GM12801 (cell line): ENCODE measurements at regions not wholly inside any gene's neighbourhood (a gene's known extent, or its start where the extent isn't known, plus 50 kb on each side); places are given as distances from the start of the nearest gene placed in this dataset.

ENCODE experiments used
- CTCF ChIP-seq: IDR thresholded peaks from one replicate; pipeline ENCODE4 v1.5.1; 2011; ENCODE audit warnings: control low read depth; ENCODE audit not compliant: insufficient read length; ENCODE audit errors: extremely low read depth

GRCh38 chr9:28720746-28721145 lies 1147.5 kb upstream of the C9orf72 start:
- no peak for TF ChIP-seq CTCF

DNA sequence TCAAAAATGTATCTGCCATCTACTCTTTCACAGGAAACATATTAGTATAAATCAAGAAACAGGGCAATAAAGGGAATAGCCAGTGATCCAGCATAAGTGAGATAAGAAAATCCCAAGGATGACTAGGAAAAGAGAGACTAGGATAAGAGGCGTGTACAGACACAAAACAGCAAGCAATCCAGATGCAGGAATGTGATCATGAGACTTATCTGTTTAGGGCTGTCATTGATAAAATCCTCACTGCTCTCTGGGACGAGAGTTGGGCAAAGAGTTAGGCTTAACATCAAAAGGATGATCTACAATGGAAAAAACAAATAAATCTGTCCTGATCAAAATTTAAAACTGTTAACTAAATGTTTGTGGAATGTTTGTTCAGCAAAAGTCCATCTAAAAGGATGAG lies 1156.8 kb upstream of the C9orf72 start:
- no peak for TF ChIP-seq CTCF

DNA sequence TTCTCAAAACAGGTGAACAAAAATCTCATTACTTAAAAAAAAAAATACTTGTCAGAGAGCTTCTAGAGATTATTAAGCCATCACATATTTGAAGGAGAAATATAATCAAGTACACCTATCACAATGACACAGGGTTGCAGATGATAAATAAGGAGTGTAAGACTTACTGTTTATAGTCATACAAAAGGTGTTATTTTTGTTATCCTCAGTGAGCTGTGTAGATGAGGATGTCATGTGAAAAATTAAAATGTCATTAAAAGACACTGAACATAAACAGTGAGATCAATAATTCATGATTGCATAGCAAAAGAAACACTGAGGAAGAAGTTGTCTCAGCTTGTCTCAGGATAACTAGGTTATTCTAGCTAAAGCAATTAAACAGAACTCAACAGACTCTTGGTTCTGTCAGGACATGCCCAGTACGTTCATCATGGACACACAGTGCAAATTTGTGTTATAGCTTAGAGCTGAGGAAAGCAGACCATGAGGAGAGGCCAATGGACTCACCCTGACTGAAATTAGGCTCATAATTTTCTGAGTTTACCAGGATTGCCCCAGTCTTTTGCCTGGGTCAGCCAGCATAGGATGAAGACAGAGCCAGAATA lies 1162.6 kb upstream of the C9orf72 start:
- TF ChIP-seq CTCF: no peak

DNA sequence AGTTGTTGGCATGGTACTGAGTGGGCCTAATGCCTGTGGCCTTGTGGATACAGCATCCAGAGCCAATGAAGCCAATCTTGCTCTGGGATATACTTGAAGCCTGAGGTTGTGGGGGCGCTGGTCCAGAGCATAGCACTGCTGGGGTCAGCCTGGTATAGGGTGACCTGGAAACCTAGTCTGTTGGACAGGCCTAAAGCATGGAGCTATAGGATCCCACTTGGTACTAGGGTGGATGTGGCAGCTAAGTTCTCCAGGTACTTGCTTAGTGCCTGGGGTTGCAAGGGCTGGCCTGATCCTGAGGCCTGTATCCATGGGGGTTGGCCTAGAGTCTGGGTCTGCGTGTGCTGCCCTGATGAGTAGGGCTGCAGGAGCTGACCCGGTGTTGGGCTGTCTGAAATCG lies 1168.2 kb upstream of the C9orf72 start:
- TF ChIP-seq CTCF: no peak

- no peak for TF ChIP-seq CTCF
Observed at GRCh38 chr9:28747351-28747985, 1174.2 kb upstream of the C9orf72 start.

- no peak for TF ChIP-seq CTCF
Observed at GRCh38 chr9:28750136-28750535, 1176.9 kb upstream of the C9orf72 start.

DNA sequence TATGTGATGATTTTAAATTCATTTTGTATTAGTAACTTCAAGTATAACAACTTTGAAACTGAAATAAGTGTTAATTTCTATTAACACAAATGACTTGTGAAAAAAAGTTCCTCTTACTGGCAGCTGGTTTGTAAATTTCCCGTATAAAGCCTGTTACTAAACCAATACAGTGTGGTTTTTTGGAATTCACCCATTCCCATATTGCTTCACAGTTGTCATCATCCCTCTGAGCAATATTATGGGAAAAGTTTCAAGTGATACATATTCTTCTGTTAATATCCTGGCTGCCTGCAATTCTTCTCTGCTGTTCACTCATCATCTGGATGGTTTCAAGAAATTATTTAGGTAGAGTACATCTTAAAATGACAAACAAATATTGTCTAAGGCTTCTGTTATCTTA lies 1185.1 kb upstream of the C9orf72 start:
- no peak for TF ChIP-seq CTCF

DNA sequence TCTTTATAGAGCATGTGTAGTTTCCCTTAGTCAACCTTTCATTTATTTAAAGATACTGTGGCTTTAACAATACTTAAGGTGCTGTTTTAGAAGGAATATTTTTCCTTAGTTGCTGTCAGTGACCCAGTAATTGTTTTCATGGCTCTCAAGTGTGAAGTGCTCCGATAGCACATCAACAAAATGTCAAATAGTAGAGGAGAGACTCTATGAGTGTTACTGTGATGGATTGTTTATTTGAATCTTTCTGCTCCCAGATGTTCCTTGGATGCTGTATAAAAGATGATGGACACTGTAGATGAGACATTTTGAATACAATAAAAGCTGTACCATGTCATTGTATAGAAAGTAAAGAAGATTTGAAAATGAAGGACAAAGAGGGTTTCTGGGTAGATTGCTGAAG lies 1185.7 kb upstream of the C9orf72 start:
- no peak for TF ChIP-seq CTCF
